Keratinocyte (primary cell): ENCODE measurements at regions not wholly inside any gene's neighbourhood (a gene's known extent, or its start where the extent isn't known, plus 50 kb on each side); places are given as distances from the start of the nearest gene placed in this dataset.

ENCODE experiments used
- DNase-seq: peaks from one replicate; pipeline ENCODE4 v3.0.0-alpha.2; 2011; ENCODE audit warnings: low read depth, missing footprints, low spot score
- FAIRE-seq: peaks from 2 replicates; lab custom pipeline; 2011; peaks lifted over from hg19 to GRCh38; lab: Jason Lieb, UNC
- H2AFZ ChIP-seq: 2 replicates; pipeline ENCODE4 v1.6.0; 2012; ENCODE audit warnings: low read length, control low read depth, inconsistent platforms; ENCODE audit not compliant: control insufficient read depth
- H3K27ac ChIP-seq: 2 replicates; pipeline ENCODE4 v1.5.1; 2011; ENCODE audit warnings: low read length; ENCODE audit not compliant: control insufficient read depth, insufficient read depth
- H3K27me3 ChIP-seq: 3 replicates; pipeline ENCODE4 v1.6.0; 2011; ENCODE audit warnings: low read length; ENCODE audit not compliant: control insufficient read depth, insufficient read depth; ENCODE audit errors: extremely low read depth
- H3K36me3 ChIP-seq, 2 experiments: 2 replicates in 1 of 2; 3 replicates in 1 of 2; pipeline ENCODE4 v1.5.1; 2011; ENCODE audit warnings: low read length in 2 of 2, mild to moderate bottlenecking in 1 of 2; ENCODE audit not compliant: control insufficient read depth in 2 of 2, insufficient read depth in 2 of 2; ENCODE audit errors: extremely low read depth in 1 of 2
- H3K4me1 ChIP-seq: 3 replicates; pipeline ENCODE4 v1.5.1; 2011; ENCODE audit warnings: low read length; ENCODE audit not compliant: control insufficient read depth, insufficient read depth; ENCODE audit errors: extremely low read depth
- H3K4me2 ChIP-seq: 3 replicates; pipeline ENCODE4 v1.6.0; 2011; ENCODE audit warnings: low read depth, low read length; ENCODE audit not compliant: control insufficient read depth, insufficient read depth; ENCODE audit errors: extremely low read depth
- H3K4me3 ChIP-seq, 3 experiments: fragments of 200-600 bp in 1 of 3; sonication (generic) in 1 of 3; 2 replicates in 2 of 3; 3 replicates in 1 of 3; pipeline ENCODE4 v1.5.1; 2011 to 2016; ENCODE audit warnings: low read length in 3 of 3, mild to moderate bottlenecking in 3 of 3, control low read depth in 2 of 3, inconsistent platforms in 1 of 3, low read depth in 1 of 3, mixed read lengths in 1 of 3, mixed run types in 1 of 3, moderate library complexity in 1 of 3; ENCODE audit not compliant: control insufficient read depth in 2 of 3, insufficient read depth in 2 of 3; ENCODE audit errors: extremely low read depth in 1 of 3
- H3K79me2 ChIP-seq: 2 replicates; pipeline ENCODE4 v1.6.0; 2012; ENCODE audit warnings: low read length; ENCODE audit not compliant: control insufficient read depth, insufficient read depth
- H3K9ac ChIP-seq: 3 replicates; pipeline ENCODE4 v1.6.0; 2011; ENCODE audit warnings: low read length; ENCODE audit not compliant: control insufficient read depth, insufficient read depth; ENCODE audit errors: extremely low read depth
- H3K9me1 ChIP-seq: 3 replicates; pipeline ENCODE4 v1.6.0; 2011; ENCODE audit warnings: low read length; ENCODE audit not compliant: control insufficient read depth, insufficient read depth; ENCODE audit errors: extremely low read depth
- H3K9me3 ChIP-seq: 2 replicates; pipeline ENCODE4 v1.5.1; 2012; ENCODE audit warnings: low read depth, low read length; ENCODE audit not compliant: control insufficient read depth
- H4K20me1 ChIP-seq: 3 replicates; pipeline ENCODE4 v1.6.0; 2011; ENCODE audit warnings: low read length; ENCODE audit not compliant: control insufficient read depth, insufficient read depth; ENCODE audit errors: extremely low read depth
- EZH2 ChIP-seq: IDR thresholded peaks from one replicate; pipeline ENCODE4 v1.6.1; 2012; ENCODE audit warnings: inconsistent platforms, mild to moderate bottlenecking, low read length, moderate library complexity
- dilution Hi-C: fragments of 300-500 bp; cut with MboI; formaldehyde crosslinking; loops from one replicate; pipeline ENCODE4 v1.7.0; 2020; ENCODE audit warnings: low sequenced_read_pairs; ENCODE audit not compliant: extremely low pct_ligation_motif_present
- TF ChIP-seq, protein P1 (sequence below), 3 experiments: IDR thresholded peaks in 1 of 3; conservative IDR thresholded peaks in 1 of 3; optimal IDR thresholded peaks in 1 of 3; 2 replicates in 2 of 3; 3 replicates in 1 of 3; pipeline versions ENCODE3 to v1.5.1; 2011; ENCODE audit warnings: low read length in 3 of 3, mild to moderate bottlenecking in 3 of 3, moderate library complexity in 2 of 3, control low read depth in 1 of 3, inconsistent platforms in 1 of 3; ENCODE audit not compliant: insufficient read depth in 2 of 3; ENCODE audit errors: extremely low read depth in 1 of 3

DNA sequence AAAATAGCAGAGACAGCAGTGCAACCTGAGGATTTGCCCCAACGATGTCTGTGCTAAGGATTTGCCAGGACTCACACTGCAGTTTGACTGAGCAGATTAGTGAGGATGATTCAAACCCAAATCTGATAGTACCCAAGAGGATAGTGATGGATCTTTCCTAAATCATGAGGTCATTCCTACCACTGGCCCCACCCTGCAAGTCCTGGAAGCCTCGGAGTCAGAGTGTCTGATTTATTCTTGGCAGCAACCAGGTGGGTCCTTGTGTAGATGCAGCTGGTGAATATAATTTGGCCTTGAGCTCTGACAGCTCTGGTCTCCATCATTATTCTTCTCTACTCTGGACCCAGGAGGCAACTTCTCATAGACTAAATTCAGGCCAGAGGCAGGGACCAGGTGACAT lies 179.3 kb upstream of the RAG2 start:
- no peaks in the 10 kb centered on the region for H4K20me1 ChIP-seq
- H3K36me3 ChIP-seq = no peaks in the 10 kb centered on the region
- H3K4me1 ChIP-seq = peaks cover 18% of the 10 kb centered on the region
- H3K9me3 ChIP-seq = no peaks in the 10 kb centered on the region
- no peak overlapping the region for H3K27ac ChIP-seq
- H3K27me3 ChIP-seq = no peaks in the 10 kb centered on the region
- H2AFZ ChIP-seq = no peak overlapping the region
- no peaks in the 10 kb centered on the region for H3K9me1 ChIP-seq
- dilution Hi-C loops = no loop called here
- DNase-seq (no peak), FAIRE-seq (no peak)
- H3K4me3 ChIP-seq = no peak overlapping the region
- H3K79me2 ChIP-seq = no peaks in the 10 kb centered on the region
- H3K4me2 ChIP-seq = no peak overlapping the region
- TF ChIP-seq, protein P1, sequence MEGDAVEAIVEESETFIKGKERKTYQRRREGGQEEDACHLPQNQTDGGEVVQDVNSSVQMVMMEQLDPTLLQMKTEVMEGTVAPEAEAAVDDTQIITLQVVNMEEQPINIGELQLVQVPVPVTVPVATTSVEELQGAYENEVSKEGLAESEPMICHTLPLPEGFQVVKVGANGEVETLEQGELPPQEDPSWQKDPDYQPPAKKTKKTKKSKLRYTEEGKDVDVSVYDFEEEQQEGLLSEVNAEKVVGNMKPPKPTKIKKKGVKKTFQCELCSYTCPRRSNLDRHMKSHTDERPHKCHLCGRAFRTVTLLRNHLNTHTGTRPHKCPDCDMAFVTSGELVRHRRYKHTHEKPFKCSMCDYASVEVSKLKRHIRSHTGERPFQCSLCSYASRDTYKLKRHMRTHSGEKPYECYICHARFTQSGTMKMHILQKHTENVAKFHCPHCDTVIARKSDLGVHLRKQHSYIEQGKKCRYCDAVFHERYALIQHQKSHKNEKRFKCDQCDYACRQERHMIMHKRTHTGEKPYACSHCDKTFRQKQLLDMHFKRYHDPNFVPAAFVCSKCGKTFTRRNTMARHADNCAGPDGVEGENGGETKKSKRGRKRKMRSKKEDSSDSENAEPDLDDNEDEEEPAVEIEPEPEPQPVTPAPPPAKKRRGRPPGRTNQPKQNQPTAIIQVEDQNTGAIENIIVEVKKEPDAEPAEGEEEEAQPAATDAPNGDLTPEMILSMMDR (optimal IDR thresholded peaks at IDR 0.05 in 1 of 3, IDR thresholded peaks at IDR 0.05 in 1 of 3, conservative IDR thresholded peaks at IDR 0.05 in 1 of 3; ENCODE audit: extremely low read depth in 1 of 3, insufficient read depth in 2 of 3, low read length in 3 of 3) = no peak
- no peak for TF ChIP-seq EZH2
- H3K9ac ChIP-seq = no peak overlapping the region

DNA sequence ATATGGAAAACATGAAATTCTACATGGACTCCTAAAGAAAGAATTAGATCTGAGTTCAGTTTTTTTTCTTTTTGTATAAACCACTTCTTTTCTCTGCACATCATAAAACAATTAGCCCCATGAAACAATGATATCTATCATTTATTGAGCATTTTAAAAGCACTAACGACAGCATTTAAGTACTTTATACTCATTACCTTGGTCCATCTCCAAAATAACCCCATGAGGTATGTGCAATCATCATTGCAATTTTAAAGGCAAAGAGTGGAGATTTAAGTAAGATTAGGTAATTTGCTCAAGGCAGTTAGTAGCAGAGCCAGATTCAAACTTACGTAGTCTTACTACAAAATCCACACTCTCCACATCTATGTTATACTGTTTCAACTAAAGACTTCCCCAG lies 177.7 kb upstream of the RAG2 start:
- DNase-seq (no peak), FAIRE-seq (no peak)
- Histone ChIP-seq H4K20me1 (no peaks in the 10 kb centered on the region), H3K79me2 (no peaks in the 10 kb centered on the region), H3K4me2 (peak overlapping the region; percentile 80), H3K4me3 (no peak overlapping the region), H3K9me3 (no peaks in the 10 kb centered on the region), H2AFZ (no peak overlapping the region), H3K36me3 (no peaks in the 10 kb centered on the region), H3K9ac (no peak overlapping the region), H3K27me3 (no peaks in the 10 kb centered on the region), H3K27ac (no peak overlapping the region), H3K4me1 (peaks cover 18% of the 10 kb centered on the region), H3K9me1 (no peaks in the 10 kb centered on the region)
- dilution Hi-C loops = no loop called here
- TF ChIP-seq, protein P1 (optimal IDR thresholded peaks at IDR 0.05 in 1 of 3, IDR thresholded peaks at IDR 0.05 in 1 of 3, conservative IDR thresholded peaks at IDR 0.05 in 1 of 3; ENCODE audit: extremely low read depth in 1 of 3, insufficient read depth in 2 of 3, low read length in 3 of 3) = no peak
- TF ChIP-seq EZH2 = no peak
